ENCODE measurements at regions not wholly inside any gene's neighbourhood (a gene's known extent, or its start where the extent isn't known, plus 50 kb on each side); places are given as distances from the start of the nearest gene placed in this dataset.

GRCh38 chr22:49491726-49492125 lies 335.9 kb downstream of the BRD1 start:
- ATAC-seq (ENCODE audit: insufficient number of reproducible peaks, low FRiP score, low read depth), result no peak
- no peaks in the 10 kb centered on the region for H3K27me3 ChIP-seq (replicated peaks; ENCODE audit: insufficient read depth)

GRCh38 chr22:49491221-49491635 lies 336.4 kb downstream of the BRD1 start:
- Histone ChIP-seq H3K9me3 (no peaks in the 10 kb centered on the region), H3K4me1 (ENCODE audit: control insufficient read depth in 1 of 2, low read depth in 2 of 2) (no peaks in the 10 kb centered on the region), H3K27me3 (replicated peaks; ENCODE audit: insufficient read depth) (no peaks in the 10 kb centered on the region), H3K27ac (no peak overlapping the region), H3K4me3 (no peak overlapping the region), H3K36me3 (no peaks in the 10 kb centered on the region)
- ATAC-seq (ENCODE audit: insufficient number of reproducible peaks, low FRiP score, low read depth), result no peak
- DNase-seq (ENCODE audit: low spot score), result no peak
- TF ChIP-seq CTCF (IDR thresholded peaks at IDR 0.05), result no peak

More at GRCh38 chr22:49491726-49492125, 335.9 kb downstream of the BRD1 start:
- Histone ChIP-seq H3K4me3 (no peak overlapping the region), H3K36me3 (no peaks in the 10 kb centered on the region), H3K9me3 (no peaks in the 10 kb centered on the region), H3K4me1 (ENCODE audit: control insufficient read depth in 1 of 2, low read depth in 2 of 2) (no peaks in the 10 kb centered on the region), H3K27ac (no peak overlapping the region)
- no peak for TF ChIP-seq CTCF (IDR thresholded peaks at IDR 0.05)
- no peak for DNase-seq (ENCODE audit: low spot score)

GRCh38 chr22:49490692-49491091 lies 337.0 kb downstream of the BRD1 start:
- no peak for ATAC-seq (ENCODE audit: insufficient number of reproducible peaks, low FRiP score, low read depth)

GRCh38 chr22:49489821-49490220 lies 337.9 kb downstream of the BRD1 start:
- TF ChIP-seq CTCF (IDR thresholded peaks at IDR 0.05), result no peak
- no peak overlapping the region for H3K27ac ChIP-seq
- no peaks in the 10 kb centered on the region for H3K27me3 ChIP-seq (replicated peaks; ENCODE audit: insufficient read depth)
- no peaks in the 10 kb centered on the region for H3K4me1 ChIP-seq (ENCODE audit: control insufficient read depth in 1 of 2, low read depth in 2 of 2)
- no peaks in the 10 kb centered on the region for H3K36me3 ChIP-seq
- H3K4me3 ChIP-seq, result no peak overlapping the region
- DNase-seq (ENCODE audit: low spot score) (no peak), ATAC-seq (ENCODE audit: insufficient number of reproducible peaks, low FRiP score, low read depth) (no peak)
- no peaks in the 10 kb centered on the region for H3K9me3 ChIP-seq

More at GRCh38 chr22:49490692-49491091, 337.0 kb downstream of the BRD1 start:
- no peaks in the 10 kb centered on the region for H3K27me3 ChIP-seq (replicated peaks; ENCODE audit: insufficient read depth)
- H3K4me1 ChIP-seq (ENCODE audit: control insufficient read depth in 1 of 2, low read depth in 2 of 2), result no peaks in the 10 kb centered on the region
- H3K9me3 ChIP-seq, result no peaks in the 10 kb centered on the region
- H3K36me3 ChIP-seq, result no peaks in the 10 kb centered on the region
- no peak for DNase-seq (ENCODE audit: low spot score)
- TF ChIP-seq CTCF (IDR thresholded peaks at IDR 0.05), result no peak
- no peak overlapping the region for H3K27ac ChIP-seq
- no peak overlapping the region for H3K4me3 ChIP-seq

- DNase-seq (ENCODE audit: low spot score) (no peak), ATAC-seq (ENCODE audit: insufficient number of reproducible peaks, low FRiP score, low read depth) (no peak)
- no peak overlapping the region for H3K27ac ChIP-seq
- no peaks in the 10 kb centered on the region for H3K36me3 ChIP-seq
- H3K4me1 ChIP-seq (ENCODE audit: control insufficient read depth in 1 of 2, low read depth in 2 of 2), result no peaks in the 10 kb centered on the region
- H3K4me3 ChIP-seq, result no peak overlapping the region
- no peaks in the 10 kb centered on the region for H3K27me3 ChIP-seq (replicated peaks; ENCODE audit: insufficient read depth)
- TF ChIP-seq CTCF (IDR thresholded peaks at IDR 0.05), result no peak
- H3K9me3 ChIP-seq, result no peaks in the 10 kb centered on the region
Observed at GRCh38 chr22:49488943-49489342, 338.7 kb downstream of the BRD1 start.
